Uterus (tissue), 2 donors: ENCODE measurements at regions not wholly inside any gene's neighbourhood (a gene's known extent, or its start where the extent isn't known, plus 50 kb on each side); places are given as distances from the start of the nearest gene placed in this dataset.

Experiments
- POLR2A ChIP-seq, 2 donors: fragments of 450-650 bp; IDR thresholded peaks; one replicate each; pipeline ENCODE4 v1.6.1; 2016; ENCODE audit warnings: antibody characterized with exemption in 2 of 2, mild to moderate bottlenecking in 1 of 2, moderate library complexity in 1 of 2
- TF ChIP-seq, protein P1 (sequence below), 4 experiments: fragments of 200-600 bp in 2 of 4; fragments of 450-650 bp in 2 of 4; sonication (generic) in 2 of 4; IDR thresholded peaks; one replicate each; pipeline ENCODE4 v1.5.1; 2016 to 2019; ENCODE audit warnings: antibody characterized with exemption in 4 of 4, mild to moderate bottlenecking in 2 of 4, moderate library complexity in 1 of 4

DNA sequence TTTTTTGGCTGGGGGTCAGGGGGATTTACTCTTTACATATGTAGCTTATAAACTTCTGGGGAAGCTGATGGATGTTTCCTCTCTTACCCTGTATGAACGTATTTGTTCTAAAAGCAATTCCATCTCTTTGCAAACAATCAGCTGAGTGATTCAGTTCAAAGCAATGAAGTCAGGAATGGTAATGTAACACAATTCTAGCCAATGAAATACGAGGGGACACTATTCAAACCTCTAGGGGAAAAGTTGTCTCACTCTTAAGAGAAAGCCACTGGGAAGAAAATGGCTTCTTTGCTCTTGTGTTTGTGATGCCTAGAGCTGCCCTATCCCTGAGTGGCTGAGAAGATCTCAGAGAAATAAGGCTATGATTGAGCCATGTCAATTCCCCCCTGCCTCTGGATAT, 134.8 kb upstream of the SEMA3C start:
- TF ChIP-seq, protein P1, sequence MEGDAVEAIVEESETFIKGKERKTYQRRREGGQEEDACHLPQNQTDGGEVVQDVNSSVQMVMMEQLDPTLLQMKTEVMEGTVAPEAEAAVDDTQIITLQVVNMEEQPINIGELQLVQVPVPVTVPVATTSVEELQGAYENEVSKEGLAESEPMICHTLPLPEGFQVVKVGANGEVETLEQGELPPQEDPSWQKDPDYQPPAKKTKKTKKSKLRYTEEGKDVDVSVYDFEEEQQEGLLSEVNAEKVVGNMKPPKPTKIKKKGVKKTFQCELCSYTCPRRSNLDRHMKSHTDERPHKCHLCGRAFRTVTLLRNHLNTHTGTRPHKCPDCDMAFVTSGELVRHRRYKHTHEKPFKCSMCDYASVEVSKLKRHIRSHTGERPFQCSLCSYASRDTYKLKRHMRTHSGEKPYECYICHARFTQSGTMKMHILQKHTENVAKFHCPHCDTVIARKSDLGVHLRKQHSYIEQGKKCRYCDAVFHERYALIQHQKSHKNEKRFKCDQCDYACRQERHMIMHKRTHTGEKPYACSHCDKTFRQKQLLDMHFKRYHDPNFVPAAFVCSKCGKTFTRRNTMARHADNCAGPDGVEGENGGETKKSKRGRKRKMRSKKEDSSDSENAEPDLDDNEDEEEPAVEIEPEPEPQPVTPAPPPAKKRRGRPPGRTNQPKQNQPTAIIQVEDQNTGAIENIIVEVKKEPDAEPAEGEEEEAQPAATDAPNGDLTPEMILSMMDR (IDR thresholded peaks at IDR 0.05): no peak
- TF ChIP-seq POLR2A (IDR thresholded peaks at IDR 0.05): no peak
